Smooth muscle cell (in vitro differentiated cells): ENCODE measurements at regions not wholly inside any gene's neighbourhood (a gene's known extent, or its start where the extent isn't known, plus 50 kb on each side); places are given as distances from the start of the nearest gene placed in this dataset.
A peak's percentile ranks its signal among the peaks of the same experiment; 100 is the strongest.

Experiments used
- DNase-seq: peaks from one replicate; lab custom pipeline; 2025; ENCODE audit not compliant: unreplicated experiment; lab: John Stamatoyannopoulos, UW
- H2AFZ ChIP-seq: fragments of 200-600 bp; sonication (generic); 2 replicates; pipeline ENCODE4 v1.6.0; 2016; ENCODE audit warnings: antibody characterized with exemption, low read depth, mild to moderate bottlenecking
- H3F3A ChIP-seq: fragments of 200-600 bp; sonication (generic); 2 replicates; pipeline ENCODE4 v1.6.0; 2017; ENCODE audit warnings: antibody characterized with exemption, low read depth
- H3K27ac ChIP-seq: fragments of 200-600 bp; sonication (generic); 2 replicates; pipeline ENCODE4 v1.5.1; 2016; ENCODE audit warnings: low read depth, mild to moderate bottlenecking
- H3K27me3 ChIP-seq: fragments of 200-600 bp; sonication (generic); 2 replicates; pipeline ENCODE4 v1.6.1; 2016; ENCODE audit warnings: low read depth, mild to moderate bottlenecking
- H3K36me3 ChIP-seq: fragments of 200-600 bp; sonication (generic); 2 replicates; pipeline ENCODE4 v1.5.1; 2016; ENCODE audit warnings: low read depth
- H3K4me1 ChIP-seq: fragments of 200-600 bp; sonication (generic); 2 replicates; pipeline ENCODE4 v1.5.1; 2016; ENCODE audit warnings: low read depth
- H3K4me2 ChIP-seq: fragments of 200-600 bp; sonication (generic); 2 replicates; pipeline ENCODE4 v1.6.0; 2016; ENCODE audit warnings: mild to moderate bottlenecking
- H3K4me3 ChIP-seq: fragments of 200-600 bp; sonication (generic); 2 replicates; pipeline ENCODE4 v1.5.1; 2016; ENCODE audit warnings: mild to moderate bottlenecking
- H3K79me2 ChIP-seq: fragments of 200-600 bp; sonication (generic); 2 replicates; pipeline ENCODE4 v1.6.0; 2016; ENCODE audit warnings: low read depth, mild to moderate bottlenecking
- H3K9ac ChIP-seq: fragments of 200-600 bp; sonication (generic); 2 replicates; pipeline ENCODE4 v1.6.0; 2016; ENCODE audit warnings: low read depth
- H3K9me3 ChIP-seq: fragments of 200-600 bp; sonication (generic); replicated peaks from 2 replicates; pipeline ENCODE4 v1.5.1; 2016; ENCODE audit warnings: low read depth
- H4K20me1 ChIP-seq: fragments of 200-600 bp; sonication (generic); 2 replicates; pipeline ENCODE4 v1.6.0; 2016; ENCODE audit warnings: low read depth
- CTCF ChIP-seq: fragments of 200-600 bp; sonication (generic); IDR thresholded peaks from 2 replicates; pipeline ENCODE4 v1.5.1; 2017; ENCODE audit warnings: borderline replicate concordance, mild to moderate bottlenecking, antibody characterized with exemption; ENCODE audit not compliant: insufficient read depth, poor library complexity, severe bottlenecking
- WGBS: methylation state at CpG from one replicate; pipeline ENCODE4 v1.1.7; 2016; ENCODE audit warnings: low lambda C conversion rate; 5-methylcytosine and 5-hydroxymethylcytosine counted together

GRCh38 chr2:145591109-145591809, 1071.3 kb upstream of the ZEB2 start:
- no peak for TF ChIP-seq CTCF
- H3K4me1 ChIP-seq: peaks cover 30% of the 10 kb centered on the region
- no peaks in the 10 kb centered on the region for H4K20me1 ChIP-seq

GRCh38 chr2:145587922-145588321, 1068.0 kb upstream of the ZEB2 start:
- no peak overlapping the region for H2AFZ ChIP-seq
- no peak overlapping the region for H3K27ac ChIP-seq
- H3K9ac ChIP-seq: no peak overlapping the region
- DNase-seq: no peak
- peaks cover 12% of the 10 kb centered on the region for H3F3A ChIP-seq
- WGBS: 92% methylated on average over 3 of the region's 3 CpGs
- no peaks in the 10 kb centered on the region for H4K20me1 ChIP-seq
- H3K79me2 ChIP-seq: no peaks in the 10 kb centered on the region
- H3K4me2 ChIP-seq: no peak overlapping the region
- H3K36me3 ChIP-seq: no peaks in the 10 kb centered on the region
- H3K4me3 ChIP-seq: no peak overlapping the region
- H3K4me1 ChIP-seq: peaks cover 14% of the 10 kb centered on the region
- no peaks in the 10 kb centered on the region for H3K9me3 ChIP-seq
- H3K27me3 ChIP-seq: no peaks in the 10 kb centered on the region
- TF ChIP-seq CTCF: no peak

More at GRCh38 chr2:145591109-145591809, 1071.3 kb upstream of the ZEB2 start:
- WGBS: 84% methylated on average over 3 of the region's 3 CpGs
- Histone ChIP-seq H3K27ac (peak overlapping the region; percentile 88), H3K36me3 (no peaks in the 10 kb centered on the region), H3F3A (peaks cover 28% of the 10 kb centered on the region), H3K27me3 (no peaks in the 10 kb centered on the region), H3K9ac (no peak overlapping the region), H3K4me3 (no peak overlapping the region), H3K4me2 (peak overlapping the region; percentile 24), H3K9me3 (no peaks in the 10 kb centered on the region), H3K79me2 (no peaks in the 10 kb centered on the region), H2AFZ (no peak overlapping the region)
- no peak for DNase-seq

GRCh38 chr2:145584353-145584752, 1064.4 kb upstream of the ZEB2 start:
- no peaks in the 10 kb centered on the region for H3K79me2 ChIP-seq
- no peaks in the 10 kb centered on the region for H4K20me1 ChIP-seq
- H3K9ac ChIP-seq: no peak overlapping the region
- H3K36me3 ChIP-seq: no peaks in the 10 kb centered on the region
- H2AFZ ChIP-seq: peak overlapping the region; percentile 30
- no peak overlapping the region for H3K4me3 ChIP-seq
- H3F3A ChIP-seq: peaks cover 6% of the 10 kb centered on the region
- no peak for TF ChIP-seq CTCF
- no peaks in the 10 kb centered on the region for H3K4me1 ChIP-seq
- 88% methylated on average over 1 of the region's 1 CpG for WGBS
- H3K27me3 ChIP-seq: no peaks in the 10 kb centered on the region
- no peak overlapping the region for H3K27ac ChIP-seq
- DNase-seq: no peak
- no peak overlapping the region for H3K4me2 ChIP-seq
- no peaks in the 10 kb centered on the region for H3K9me3 ChIP-seq

GRCh38 chr2:145573608-145574007, 1053.7 kb upstream of the ZEB2 start:
- Histone ChIP-seq H3K27ac (no peak overlapping the region), H3K4me2 (no peak overlapping the region), H3K79me2 (no peaks in the 10 kb centered on the region), H3K9ac (no peak overlapping the region), H4K20me1 (no peaks in the 10 kb centered on the region), H3F3A (no peaks in the 10 kb centered on the region), H3K4me1 (no peaks in the 10 kb centered on the region), H3K36me3 (no peaks in the 10 kb centered on the region), H3K9me3 (no peaks in the 10 kb centered on the region), H3K4me3 (no peak overlapping the region), H3K27me3 (no peaks in the 10 kb centered on the region), H2AFZ (no peak overlapping the region)
- DNase-seq: no peak
- WGBS: 88% methylated on average over 5 of the region's 5 CpGs
- TF ChIP-seq CTCF: no peak
